Endothelial cell (in vitro differentiated cells): ENCODE measurements at regions not wholly inside any gene's neighbourhood (a gene's known extent, or its start where the extent isn't known, plus 50 kb on each side); places are given as distances from the start of the nearest gene placed in this dataset.

Experiments
- DNase-seq: peaks from one replicate; pipeline ENCODE4 v3.0.0; 2021; ENCODE audit warnings: low spot score
- H3K27ac Mint-ChIP-seq: one replicate; pipeline ENCODE4 v1.8.0; 2021; ENCODE audit warnings: mixed read lengths, inconsistent platforms; ENCODE audit not compliant: unreplicated experiment
- H3K27me3 Mint-ChIP-seq: one replicate; pipeline ENCODE4 v1.8.0; 2021; ENCODE audit warnings: mild to moderate bottlenecking, moderate library complexity, mixed read lengths, inconsistent platforms; ENCODE audit not compliant: unreplicated experiment
- H3K36me3 Mint-ChIP-seq: one replicate; pipeline ENCODE4 v1.8.0; 2021; ENCODE audit warnings: mild to moderate bottlenecking, low read depth, mixed read lengths, inconsistent platforms; ENCODE audit not compliant: unreplicated experiment
- H3K4me1 Mint-ChIP-seq: one replicate; pipeline ENCODE4 v1.8.0; 2021; ENCODE audit warnings: mild to moderate bottlenecking, mixed read lengths, inconsistent platforms; ENCODE audit not compliant: unreplicated experiment
- H3K4me3 Mint-ChIP-seq: one replicate; pipeline ENCODE4 v1.8.0; 2021; ENCODE audit warnings: mild to moderate bottlenecking, mixed read lengths, inconsistent platforms; ENCODE audit not compliant: unreplicated experiment
- H3K9me3 Mint-ChIP-seq: one replicate; pipeline ENCODE4 v1.8.0; 2021; ENCODE audit warnings: mixed read lengths, inconsistent platforms; ENCODE audit not compliant: unreplicated experiment
- CTCF ChIP-seq: fragments of 200-600 bp; sonication (generic); IDR thresholded peaks from one replicate; pipeline ENCODE4 v1.5.0; 2021; ENCODE audit warnings: antibody characterized with exemption; ENCODE audit not compliant: unreplicated experiment

GRCh38 chr5:92800365-92800764, 780.7 kb downstream of the NR2F1-AS1 start:
- H3K36me3 Mint-ChIP-seq = no peaks in the 10 kb centered on the region
- no peaks in the 10 kb centered on the region for H3K27me3 Mint-ChIP-seq
- no peak for TF ChIP-seq CTCF
- H3K4me1 Mint-ChIP-seq = no peaks in the 10 kb centered on the region
- no peaks in the 10 kb centered on the region for H3K9me3 Mint-ChIP-seq
- H3K27ac Mint-ChIP-seq = no peak overlapping the region
- DNase-seq = no peak
- H3K4me3 Mint-ChIP-seq = no peak overlapping the region

GRCh38 chr5:92795633-92796032, 785.4 kb downstream of the NR2F1-AS1 start:
- no peak for DNase-seq
- no peak overlapping the region for H3K4me3 Mint-ChIP-seq
- no peak for TF ChIP-seq CTCF
- H3K36me3 Mint-ChIP-seq = no peaks in the 10 kb centered on the region
- H3K9me3 Mint-ChIP-seq = no peaks in the 10 kb centered on the region
- H3K27ac Mint-ChIP-seq = no peak overlapping the region
- H3K27me3 Mint-ChIP-seq = peaks cover 2% of the 10 kb centered on the region
- H3K4me1 Mint-ChIP-seq = no peaks in the 10 kb centered on the region

GRCh38 chr5:92780057-92780456, 801.0 kb downstream of the NR2F1-AS1 start:
- no peak for DNase-seq
- Mint-ChIP-seq H3K4me3 (no peak overlapping the region), H3K27ac (no peak overlapping the region), H3K9me3 (no peaks in the 10 kb centered on the region), H3K27me3 (no peaks in the 10 kb centered on the region), H3K36me3 (no peaks in the 10 kb centered on the region), H3K4me1 (no peaks in the 10 kb centered on the region)
- no peak for TF ChIP-seq CTCF

- H3K4me1 Mint-ChIP-seq = no peaks in the 10 kb centered on the region
- H3K9me3 Mint-ChIP-seq = no peaks in the 10 kb centered on the region
- DNase-seq = no peak
- H3K36me3 Mint-ChIP-seq = no peaks in the 10 kb centered on the region
- H3K27ac Mint-ChIP-seq = no peak overlapping the region
- TF ChIP-seq CTCF = no peak
- no peak overlapping the region for H3K4me3 Mint-ChIP-seq
- no peaks in the 10 kb centered on the region for H3K27me3 Mint-ChIP-seq
Observed at GRCh38 chr5:92779536-92779935, 801.5 kb downstream of the NR2F1-AS1 start.

GRCh38 chr5:92778261-92778660, 802.8 kb downstream of the NR2F1-AS1 start:
- Mint-ChIP-seq H3K4me3 (no peak overlapping the region), H3K27ac (no peak overlapping the region), H3K4me1 (no peaks in the 10 kb centered on the region), H3K27me3 (no peaks in the 10 kb centered on the region), H3K36me3 (no peaks in the 10 kb centered on the region), H3K9me3 (no peaks in the 10 kb centered on the region)
- no peak for TF ChIP-seq CTCF
- no peak for DNase-seq
